Non-pigmented ciliary epithelial cell (primary cell): ENCODE measurements at regions not wholly inside any gene's neighbourhood (a gene's known extent, or its start where the extent isn't known, plus 50 kb on each side); places are given as distances from the start of the nearest gene placed in this dataset.
"Not testable (repeated sequence)": the region's sequence is repeated elsewhere in the genome, so short reads cannot be mapped to it uniquely, and the experiment has no call there.

Experiments used
- DNase-seq: peaks from one replicate; pipeline ENCODE4 v3.0.0-alpha.2; 2010; ENCODE audit warnings: low read depth

- DNase-seq = no peak
Measured at GRCh38 chr6:145551164-145551563, 184.2 kb downstream of the EPM2A start.

GRCh38 chr6:145555084-145555483 is 180.2 kb downstream of the EPM2A start:
- no peak for DNase-seq

GRCh38 chr6:145557474-145557873 is 177.8 kb downstream of the EPM2A start:
- no peak for DNase-seq

GRCh38 chr6:145559836-145560235 is 175.5 kb downstream of the EPM2A start:
- no peak for DNase-seq

DNA sequence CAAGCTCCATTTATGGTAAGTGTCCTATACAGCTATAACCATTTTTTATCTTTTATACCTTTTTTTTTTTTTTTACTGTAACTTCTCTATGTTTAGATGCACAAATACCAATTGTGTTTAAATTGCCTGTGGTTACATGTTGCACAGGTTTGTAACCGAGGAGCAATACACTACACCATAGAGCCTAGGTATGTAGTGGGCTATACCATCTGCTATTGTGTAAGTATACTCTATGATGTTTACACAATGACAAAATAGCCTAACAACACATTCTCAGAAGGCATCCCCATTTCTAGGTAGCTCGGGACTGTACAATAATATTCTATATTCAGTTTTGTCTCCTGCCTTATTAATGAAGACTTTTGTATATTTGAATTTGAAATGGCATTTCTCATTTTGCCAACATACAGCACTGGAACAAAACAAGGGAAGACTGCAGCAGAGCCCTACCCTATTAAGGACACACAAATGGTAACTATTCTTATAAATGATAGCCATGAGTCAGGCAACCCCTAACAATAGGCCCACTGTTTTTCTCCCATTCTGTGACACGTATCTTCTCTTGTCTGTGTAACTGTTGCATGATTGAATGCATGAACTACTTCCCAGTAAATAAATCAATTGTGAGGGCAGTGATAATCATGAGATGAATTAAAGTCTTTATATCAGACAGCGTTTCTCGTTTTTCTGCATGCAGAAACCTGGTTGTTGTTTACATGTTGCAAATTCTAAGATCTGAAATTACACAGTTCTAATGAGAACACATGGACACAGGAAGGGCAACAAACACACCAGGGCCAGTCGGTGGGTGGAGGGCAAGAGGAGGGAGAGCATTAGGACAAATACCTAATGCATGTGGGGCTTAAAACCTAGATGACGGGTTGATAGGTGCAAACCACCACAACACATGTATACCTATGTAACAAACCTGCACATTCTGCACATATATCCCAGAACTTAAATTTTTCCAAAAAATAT is 173.9 kb downstream of the EPM2A start:
- DNase-seq = no peak

GRCh38 chr6:145562771-145563615 is 172.3 kb downstream of the EPM2A start:
- DNase-seq = no peak

DNA sequence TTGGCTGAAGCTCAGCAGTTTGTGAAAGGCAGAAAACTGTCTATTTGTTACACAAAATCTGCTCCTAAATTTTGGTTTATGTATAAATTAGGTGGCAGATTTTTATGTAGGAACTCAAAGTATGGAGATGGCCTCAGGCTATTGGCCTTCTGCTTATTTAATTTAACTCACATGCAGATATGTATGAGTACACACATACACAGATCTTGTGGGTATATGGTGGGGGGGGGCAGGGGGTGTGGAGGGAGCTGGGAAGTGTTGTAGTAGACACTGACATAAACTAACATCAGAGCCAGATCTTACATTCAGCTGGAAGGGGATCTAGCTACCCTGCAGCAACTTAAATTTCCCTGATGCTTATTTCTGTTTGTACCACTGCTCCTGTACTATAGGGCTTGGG is 170.8 kb downstream of the EPM2A start:
- no peak for DNase-seq

DNA sequence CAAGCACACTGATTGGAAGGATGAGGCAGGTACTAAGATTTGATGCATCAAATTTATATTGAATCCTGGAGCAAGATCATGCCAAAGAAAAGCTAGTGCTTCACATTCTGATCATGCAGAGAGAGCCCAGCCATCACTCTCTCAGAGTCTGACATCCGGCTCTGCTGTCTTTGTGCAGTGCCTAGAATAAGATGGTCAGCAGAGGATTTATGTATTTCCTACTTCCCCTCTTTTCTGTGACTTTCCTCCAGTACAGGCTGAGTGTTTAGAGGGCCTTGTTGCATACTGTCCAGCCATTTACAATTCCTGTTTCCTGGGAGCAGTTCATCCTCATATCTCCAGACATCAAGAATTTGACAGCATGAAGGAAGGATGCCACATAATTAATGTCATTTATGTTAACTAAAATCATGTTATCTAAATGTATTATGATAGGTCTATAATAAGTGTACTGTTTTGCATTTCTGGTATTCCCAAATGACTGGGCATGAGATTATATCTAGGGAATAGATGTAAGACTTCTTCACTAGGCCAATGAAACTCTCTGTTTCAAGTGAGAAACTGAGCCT is 167.6 kb downstream of the EPM2A start:
- no peak for DNase-seq

- DNase-seq = no peak
Measured at GRCh38 chr6:145569140-145569539, 166.2 kb downstream of the EPM2A start.

DNA sequence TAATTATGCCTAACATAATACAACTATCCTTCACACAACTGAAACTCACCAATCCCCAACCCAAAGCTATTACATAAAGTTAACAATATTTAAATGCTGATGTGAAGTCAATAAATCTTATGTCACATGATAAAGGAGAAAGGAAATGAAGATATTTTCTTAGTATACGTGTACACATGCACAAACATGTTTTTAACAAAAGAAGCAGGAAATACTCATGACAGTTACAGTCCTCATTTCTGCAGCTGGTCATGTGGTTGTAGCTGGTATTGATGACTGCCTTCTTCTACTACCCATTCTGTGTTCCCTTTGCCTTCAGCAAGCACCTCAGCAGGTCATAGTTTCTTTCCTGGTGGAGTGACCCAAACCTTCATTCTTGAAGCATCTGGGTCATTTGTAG is 165.0 kb downstream of the EPM2A start:
- DNase-seq = not testable (repeated sequence)

DNA sequence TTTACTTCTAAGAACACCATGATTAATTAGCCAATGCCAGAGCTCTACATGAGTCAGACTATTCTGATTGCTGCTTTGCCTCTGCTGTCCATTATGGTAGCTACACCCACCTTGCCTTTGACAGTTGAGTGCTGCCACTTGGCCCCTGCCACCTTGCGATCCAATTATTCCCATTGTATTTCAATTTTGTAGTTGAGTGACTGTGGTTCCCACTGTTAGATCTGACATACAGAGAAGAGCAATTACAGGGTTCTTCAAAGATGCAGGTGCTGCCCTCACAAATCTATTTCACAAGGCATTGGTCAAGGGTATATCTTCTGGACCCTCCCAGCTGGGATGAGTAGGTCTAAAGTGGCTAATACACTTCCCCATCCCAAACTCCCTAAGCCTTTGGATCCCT is 161.1 kb downstream of the EPM2A start:
- not testable (repeated sequence) for DNase-seq
